CD4-positive, alpha-beta T cell treated with Interleukin-10 for 1 hour (primary cell): ENCODE measurements at regions not wholly inside any gene's neighbourhood (a gene's known extent, or its start where the extent isn't known, plus 50 kb on each side); places are given as distances from the start of the nearest gene placed in this dataset.
"Not testable (repeated sequence)": the region's sequence is repeated elsewhere in the genome, so short reads cannot be mapped to it uniquely, and the experiment has no call there.

Experiments used
- DNase-seq: peaks from one replicate; pipeline ENCODE4 v3.0.0-alpha.2; 2020

DNA sequence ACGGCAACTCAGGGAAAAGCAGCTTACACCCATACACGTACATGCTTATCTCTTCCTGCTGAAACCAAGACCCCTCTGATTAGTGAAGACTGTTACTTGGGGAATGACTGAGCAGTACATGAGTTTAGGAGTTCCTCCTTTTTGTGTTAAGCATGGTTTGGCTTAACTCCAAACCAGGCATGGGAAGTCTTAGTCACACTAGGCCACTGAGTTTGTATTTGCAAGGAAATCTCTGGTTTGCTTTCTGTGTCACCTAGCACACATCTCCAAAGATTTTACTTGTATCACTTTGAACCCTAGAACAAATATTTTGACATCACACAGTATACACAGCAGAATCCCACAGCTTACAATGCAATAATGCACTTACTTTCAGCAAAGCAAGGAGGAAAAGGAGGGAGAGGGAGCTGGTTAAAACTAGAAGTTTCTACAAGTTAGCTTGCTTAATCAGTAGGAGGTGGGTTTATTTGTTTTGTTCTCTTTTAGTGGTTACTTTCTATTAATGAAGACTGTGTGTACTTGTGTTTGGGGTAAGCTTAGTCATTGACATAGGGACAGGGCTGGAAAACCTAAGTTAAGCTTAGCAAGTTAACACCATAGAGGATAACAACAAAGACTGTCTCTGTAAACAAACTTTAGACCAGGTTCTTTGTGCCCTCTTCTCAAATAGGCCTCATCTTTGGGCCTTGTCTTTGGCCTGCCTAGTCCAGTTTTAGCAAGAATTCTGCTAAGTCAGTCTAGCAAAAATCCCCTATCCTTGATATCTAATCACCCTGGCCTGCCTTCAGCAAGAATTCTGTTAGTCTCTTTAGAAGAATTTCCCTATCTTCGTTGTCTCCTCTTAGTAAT, 219.4 kb downstream of the MREG start:
- DNase-seq, result peak; percentile 5

GRCh38 chr2:215791481-215791937, 221.8 kb downstream of the MREG start:
- DNase-seq, result no peak

DNA sequence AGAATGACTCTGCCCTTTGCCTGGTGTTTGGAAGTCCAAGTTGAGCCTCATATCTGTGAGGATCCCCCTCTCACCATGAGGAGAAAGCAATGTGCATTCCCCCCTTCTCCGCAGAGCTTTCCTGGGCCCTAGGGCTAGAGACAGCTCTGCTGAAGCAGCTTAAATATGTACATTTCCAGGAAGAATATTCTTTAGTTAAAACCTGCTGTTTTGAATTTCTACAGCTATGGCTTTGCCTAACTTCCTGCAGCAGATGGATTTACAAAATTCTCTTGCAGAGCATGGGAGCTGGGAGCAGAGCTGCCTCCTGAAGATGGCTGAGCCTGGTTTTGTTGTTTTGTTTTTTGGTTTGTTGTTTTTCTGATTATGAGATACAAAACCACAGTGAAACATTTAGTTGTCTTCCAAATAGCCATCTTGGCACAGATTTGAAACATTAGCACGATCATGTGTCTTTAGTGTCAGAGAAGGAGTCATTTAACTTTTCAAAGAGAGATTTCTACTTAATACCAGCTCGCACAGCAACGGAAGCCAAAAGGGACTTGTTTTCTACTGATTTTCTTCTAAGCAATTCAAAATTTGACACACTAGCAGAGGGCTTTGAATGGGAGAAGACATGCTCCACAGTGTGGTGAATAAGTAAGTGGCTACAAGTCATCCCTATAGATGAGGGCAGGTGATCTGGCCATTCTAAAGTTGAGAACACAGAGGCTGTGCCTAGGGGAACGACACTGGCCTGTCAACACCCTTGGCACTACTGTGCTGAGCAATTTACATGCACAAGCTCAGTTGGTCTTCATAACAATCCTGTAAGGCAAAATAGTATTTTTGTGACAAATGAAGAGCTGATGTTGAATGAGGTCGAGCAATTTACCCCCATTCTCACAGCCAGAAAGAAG, 222.6 kb downstream of the MREG start:
- no peak for DNase-seq

- DNase-seq, result no peak
Observed at GRCh38 chr2:215787565-215788178, 225.7 kb downstream of the MREG start.

GRCh38 chr2:215787025-215787424, 226.3 kb downstream of the MREG start:
- no peak for DNase-seq

- no peak for DNase-seq
Observed at GRCh38 chr2:215784371-215784783, 229.0 kb downstream of the MREG start.

- DNase-seq, result not testable (repeated sequence)
Observed at GRCh38 chr2:215783640-215784039, 229.7 kb downstream of the MREG start.

DNA sequence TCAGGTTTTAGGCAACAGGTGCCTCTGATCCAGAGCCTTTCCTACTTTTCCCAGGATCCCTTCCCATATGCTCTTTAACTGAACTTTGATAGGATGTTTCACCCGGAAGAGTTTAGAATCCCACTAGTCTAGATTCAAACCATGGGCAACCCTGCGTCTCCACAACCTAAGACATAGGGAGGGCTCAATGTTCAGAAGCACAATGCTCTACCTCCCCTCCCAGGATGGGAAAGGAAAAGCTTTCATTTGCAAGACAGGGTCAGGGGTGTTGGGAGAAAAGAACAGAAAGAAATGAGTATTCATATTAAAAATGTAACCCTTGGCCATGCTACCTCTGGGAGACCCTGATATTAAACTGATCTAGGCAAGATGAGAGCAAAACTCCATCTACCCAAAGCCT, 230.4 kb downstream of the MREG start:
- DNase-seq, result no peak

DNA sequence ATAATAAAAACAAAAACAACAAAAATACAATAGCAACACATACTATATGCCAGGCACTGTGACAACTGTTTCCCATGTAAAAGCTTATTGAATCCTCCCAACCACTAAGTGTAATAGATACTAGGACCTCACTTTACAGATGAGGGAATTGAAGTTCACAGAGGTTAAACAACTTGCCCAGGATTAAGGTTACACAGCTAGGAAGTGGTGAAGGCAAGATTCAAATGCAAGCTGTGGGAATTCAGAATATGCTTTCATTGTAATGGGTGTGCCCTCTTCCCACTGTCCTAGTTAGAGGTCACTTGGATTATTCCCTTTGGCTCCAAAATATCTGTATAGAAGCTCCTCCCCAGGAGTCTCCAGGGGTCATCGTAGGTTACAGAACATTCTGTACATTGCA, 231.1 kb downstream of the MREG start:
- DNase-seq, result no peak

DNA sequence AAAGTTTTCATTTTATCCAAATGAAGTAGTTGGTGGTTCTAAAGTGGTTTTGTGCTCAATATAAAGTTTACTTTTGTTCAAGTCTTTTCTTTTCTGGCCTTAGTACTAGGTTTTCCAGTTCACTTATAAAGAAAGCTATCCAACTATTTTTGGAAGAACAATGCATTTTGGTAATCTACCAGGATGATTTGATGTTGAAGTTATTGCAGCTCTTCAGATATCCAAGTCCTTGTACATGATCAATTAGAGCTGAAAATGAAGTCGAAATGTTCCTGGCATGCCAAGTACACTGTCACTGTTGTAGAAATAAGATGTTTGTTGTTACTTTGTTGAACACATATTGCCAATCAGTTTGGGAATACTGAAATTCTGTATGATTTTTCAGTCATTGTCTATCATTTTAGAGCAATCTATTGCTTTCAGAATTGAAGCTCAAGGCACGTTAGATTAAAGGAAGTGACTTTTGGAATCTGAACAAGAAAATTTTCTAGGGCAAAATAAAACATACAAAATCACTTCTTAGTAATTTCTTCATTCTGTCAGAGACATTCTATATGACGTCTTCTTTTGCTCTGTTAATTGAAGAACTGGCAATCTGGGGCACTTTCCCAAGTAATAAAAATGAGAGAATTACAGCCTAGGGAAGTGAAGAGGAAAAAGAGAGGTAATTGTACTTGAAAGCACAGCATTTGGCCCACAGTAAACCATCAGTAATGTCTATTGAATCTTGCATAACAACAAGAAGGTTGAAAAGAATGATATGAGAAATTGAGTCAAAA, 232.3 kb downstream of the MREG start:
- DNase-seq, result no peak

DNA sequence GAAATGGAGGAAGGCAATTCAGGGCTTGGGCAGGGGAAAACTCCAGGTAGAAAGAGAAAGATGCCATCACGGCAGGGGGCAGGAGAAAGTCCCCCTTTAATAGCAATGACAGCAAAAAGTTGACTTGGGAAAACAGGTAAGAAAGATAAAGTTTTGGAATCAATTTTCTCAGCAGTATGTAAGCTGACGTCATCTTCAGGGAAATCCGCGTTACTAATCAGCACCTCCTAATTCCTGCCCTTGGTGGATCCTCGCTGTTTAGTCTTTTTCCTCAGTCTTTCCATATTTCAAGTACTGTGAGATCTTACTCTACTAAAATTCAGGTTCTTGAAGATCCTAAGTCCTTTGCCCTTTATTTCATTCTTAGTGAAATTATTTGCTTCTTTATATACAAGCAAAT, 233.0 kb downstream of the MREG start:
- DNase-seq, result no peak

- DNase-seq, result no peak
Observed at GRCh38 chr2:215779912-215780311, 233.4 kb downstream of the MREG start.

GRCh38 chr2:215777465-215778044, 235.8 kb downstream of the MREG start:
- no peak for DNase-seq

DNA sequence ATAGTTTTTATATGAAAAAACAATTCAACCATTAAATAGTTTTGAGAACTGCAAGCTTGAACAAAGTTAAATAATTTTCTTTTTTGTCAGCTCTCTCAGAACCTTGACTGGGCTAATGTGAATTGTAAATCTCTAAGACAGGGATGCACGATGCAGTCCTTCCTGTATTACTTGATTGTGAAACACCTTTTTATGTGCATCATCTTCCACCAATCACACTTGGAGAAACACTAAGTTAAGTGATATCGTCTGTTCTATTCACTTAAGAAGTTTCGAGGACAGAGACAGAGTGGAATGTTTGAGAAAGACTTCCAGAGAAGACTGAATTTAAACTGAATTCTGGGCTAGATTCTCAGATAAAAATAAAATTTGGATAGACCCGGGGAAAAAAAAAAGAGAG, 238.2 kb downstream of the MREG start:
- no peak for DNase-seq

GRCh38 chr2:215773728-215774127, 239.6 kb downstream of the MREG start:
- no peak for DNase-seq

GRCh38 chr2:215772634-215773563, 240.5 kb downstream of the MREG start:
- DNase-seq, result no peak

- DNase-seq, result no peak
Observed at GRCh38 chr2:215772003-215772402, 241.3 kb downstream of the MREG start.

DNA sequence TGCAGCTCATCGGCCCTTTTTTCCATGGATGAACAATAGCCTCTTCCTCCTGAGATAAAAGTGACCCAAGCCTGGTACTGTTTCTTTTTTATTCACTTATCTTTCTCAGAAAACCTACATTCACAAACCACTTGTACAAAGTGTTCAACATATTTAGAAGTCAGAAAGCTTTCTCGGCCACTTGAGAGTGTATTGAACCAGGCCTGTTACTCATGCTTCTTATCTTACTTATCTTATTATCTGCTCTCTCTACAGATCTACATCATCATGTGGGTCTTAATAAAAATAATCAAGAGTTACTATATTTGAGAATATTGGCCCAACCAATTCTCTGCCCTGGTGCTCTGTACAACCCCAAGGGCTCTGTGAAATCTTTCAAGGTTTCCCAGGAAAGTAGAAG, 242.1 kb downstream of the MREG start:
- no peak for DNase-seq

DNA sequence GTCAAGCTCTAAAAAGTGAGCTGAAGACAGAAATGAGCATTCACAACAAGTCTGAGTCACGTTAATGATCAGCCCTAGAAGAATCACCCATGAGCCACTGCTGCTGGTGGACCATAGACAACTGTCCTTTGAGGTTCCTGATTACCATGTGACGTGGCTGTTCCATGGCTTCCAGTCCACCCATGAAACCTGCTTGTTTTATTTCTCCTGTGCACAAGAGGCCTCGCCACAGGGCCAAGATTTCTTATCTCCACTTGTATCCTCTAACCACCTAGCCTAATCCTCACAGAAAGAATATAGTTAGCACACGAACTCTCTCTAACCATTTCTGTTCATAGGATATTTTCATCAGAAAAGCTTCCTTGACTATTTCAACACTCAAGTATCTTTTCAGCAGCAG, 242.7 kb downstream of the MREG start:
- DNase-seq, result no peak

DNA sequence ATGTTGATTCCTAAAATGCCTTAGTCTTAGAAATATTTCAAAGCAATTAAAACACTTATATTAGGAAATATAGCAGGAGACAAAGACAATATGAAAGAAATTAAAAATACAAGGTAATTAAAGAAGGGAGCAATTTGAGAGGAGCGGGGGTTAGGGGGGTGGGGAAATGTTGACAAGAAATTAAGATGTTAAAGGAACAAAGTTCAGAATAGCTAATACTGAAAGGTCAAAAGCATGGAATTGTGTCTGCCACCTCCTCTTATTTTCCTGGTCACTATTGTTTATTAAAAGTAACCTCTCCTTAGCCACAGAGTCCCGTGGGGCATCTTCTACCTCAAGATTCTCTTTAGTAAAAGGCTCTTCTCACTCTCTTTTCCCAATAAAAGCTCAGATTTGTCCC, 244.1 kb downstream of the MREG start:
- DNase-seq, result no peak

DNA sequence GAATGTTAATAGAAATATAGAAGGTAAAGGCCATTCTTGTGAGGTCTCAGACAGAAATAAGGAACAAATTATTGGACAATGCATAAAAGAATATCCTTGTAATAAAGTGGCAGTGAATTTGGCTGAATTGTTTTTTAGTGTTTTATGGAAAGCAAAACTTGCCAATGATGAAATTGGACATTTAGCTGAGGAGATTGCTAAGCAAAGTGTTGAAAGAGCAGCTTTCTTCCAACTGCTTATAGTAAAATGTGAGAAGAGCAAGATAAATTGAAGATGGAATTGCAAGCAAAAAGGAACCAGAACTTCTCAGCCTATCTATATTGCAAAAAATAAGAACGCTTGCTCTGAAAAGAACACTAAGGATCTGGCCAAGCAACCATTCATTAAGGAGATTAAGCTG, 245.7 kb downstream of the MREG start:
- no peak for DNase-seq
